Psoas muscle (tissue), 7 donors: ENCODE measurements at regions not wholly inside any gene's neighbourhood (a gene's known extent, or its start where the extent isn't known, plus 50 kb on each side); places are given as distances from the start of the nearest gene placed in this dataset.

ENCODE experiments used
- ATAC-seq, 4 donors: fragments of 200-7000 bp; cut with Tn5 transposase; one replicate each; pipeline ENCODE4 v1.9.1; 2020; ENCODE audit warnings: moderate library complexity in 3 of 4, mild to moderate bottlenecking in 2 of 4
- DNase-seq, 2 donors: peaks; one replicate each; pipeline ENCODE4 v3.0.0-alpha.2; 2020
- H3K27ac ChIP-seq: fragments of 200-600 bp; one replicate; pipeline ENCODE4 v1.8.0; 2022
- H3K27me3 ChIP-seq, 3 donors: fragments of 200-600 bp in 1 of 3; one replicate each; pipeline versions ENCODE4 v1.6.1 to v1.8.0; 2013 to 2022; ENCODE audit warnings: low read length in 2 of 3, mild to moderate bottlenecking in 2 of 3, moderate library complexity in 1 of 3; ENCODE audit not compliant: insufficient read depth in 3 of 3
- H3K36me3 ChIP-seq, 2 donors: fragments of 200-600 bp in 1 of 2; one replicate each; pipeline versions ENCODE4 v1.6.1 to v1.8.0; 2013 to 2022; ENCODE audit warnings: low read depth in 1 of 2, mild to moderate bottlenecking in 1 of 2, moderate library complexity in 1 of 2; ENCODE audit not compliant: insufficient read depth in 1 of 2
- H3K4me1 ChIP-seq: fragments of 200-600 bp; one replicate; pipeline ENCODE4 v1.8.0; 2022
- H3K4me3 ChIP-seq: fragments of 200-600 bp; one replicate; pipeline ENCODE4 v1.8.0; 2022; ENCODE audit warnings: mild to moderate bottlenecking
- H3K9me3 ChIP-seq: fragments of 200-600 bp; one replicate; pipeline ENCODE4 v1.8.0; 2022
- WGBS, 3 donors: extraction: QIAGEN DNeasy Blood & Tissue Kit; methylation state at CpG; one replicate each; pipeline versions ENCODE4 v1.1.6 to v1.1.7; 2013; 5-methylcytosine and 5-hydroxymethylcytosine counted together
- intact Hi-C, 2 donors: fragments of 100-400 bp; cut with DNase I; formaldehyde crosslinking; loops; one replicate each; pipeline versions ENCODE4 v1.11.0 to v1.14.2; 2022
- TF ChIP-seq, protein P1 (sequence below): fragments of 200-600 bp; IDR thresholded peaks from one replicate; pipeline ENCODE4 v1.8.0; 2022; ENCODE audit warnings: antibody characterized with exemption
- donor health status: healthy with polysubstance abuse.
- donor health status: DM: no; HTN: no; CAD: no; lungs with moderate emphysema.
- donor health status: Bipolar disorder and iron deficiency.
- donor health status: healthy.
- donor health status: DM: yes; HTN: yes; CAD: no.
- donor health status: DM: no; HTN: no; CAD: no.
- donor health status: DM: yes; HTN: yes; CAD: no.

DNA sequence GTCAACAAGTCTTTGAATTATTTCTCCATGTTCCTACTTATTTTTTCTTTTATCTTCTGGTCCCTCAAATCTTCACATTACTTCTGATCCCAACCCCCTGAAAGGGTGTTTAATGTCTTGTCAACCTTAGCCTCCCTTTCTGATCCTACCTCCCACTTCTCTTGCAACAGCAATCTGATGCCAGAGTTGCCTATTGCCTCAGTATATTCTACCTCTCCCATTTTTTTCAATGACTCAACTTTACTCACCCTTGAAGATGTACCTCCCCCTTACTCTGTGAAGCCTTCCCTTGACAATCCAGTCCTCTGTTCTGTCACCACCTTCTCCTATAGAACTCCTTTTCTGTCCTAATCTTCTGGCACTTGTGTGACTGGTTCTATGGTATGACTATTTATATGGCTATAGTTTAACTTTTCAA lies 99.5 kb upstream of the CD55 start:
- Histone ChIP-seq H3K36me3 (no peaks in the 10 kb centered on the region), H3K27me3 (no peaks in the 10 kb centered on the region), H3K4me1 (no peaks in the 10 kb centered on the region), H3K27ac (no peak overlapping the region), H3K9me3 (no peaks in the 10 kb centered on the region), H3K4me3 (no peak overlapping the region)
- TF ChIP-seq, protein P1, sequence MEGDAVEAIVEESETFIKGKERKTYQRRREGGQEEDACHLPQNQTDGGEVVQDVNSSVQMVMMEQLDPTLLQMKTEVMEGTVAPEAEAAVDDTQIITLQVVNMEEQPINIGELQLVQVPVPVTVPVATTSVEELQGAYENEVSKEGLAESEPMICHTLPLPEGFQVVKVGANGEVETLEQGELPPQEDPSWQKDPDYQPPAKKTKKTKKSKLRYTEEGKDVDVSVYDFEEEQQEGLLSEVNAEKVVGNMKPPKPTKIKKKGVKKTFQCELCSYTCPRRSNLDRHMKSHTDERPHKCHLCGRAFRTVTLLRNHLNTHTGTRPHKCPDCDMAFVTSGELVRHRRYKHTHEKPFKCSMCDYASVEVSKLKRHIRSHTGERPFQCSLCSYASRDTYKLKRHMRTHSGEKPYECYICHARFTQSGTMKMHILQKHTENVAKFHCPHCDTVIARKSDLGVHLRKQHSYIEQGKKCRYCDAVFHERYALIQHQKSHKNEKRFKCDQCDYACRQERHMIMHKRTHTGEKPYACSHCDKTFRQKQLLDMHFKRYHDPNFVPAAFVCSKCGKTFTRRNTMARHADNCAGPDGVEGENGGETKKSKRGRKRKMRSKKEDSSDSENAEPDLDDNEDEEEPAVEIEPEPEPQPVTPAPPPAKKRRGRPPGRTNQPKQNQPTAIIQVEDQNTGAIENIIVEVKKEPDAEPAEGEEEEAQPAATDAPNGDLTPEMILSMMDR: no peak
- ATAC-seq (no peak), DNase-seq (no peak)
- intact Hi-C loops: no loop called here

DNA sequence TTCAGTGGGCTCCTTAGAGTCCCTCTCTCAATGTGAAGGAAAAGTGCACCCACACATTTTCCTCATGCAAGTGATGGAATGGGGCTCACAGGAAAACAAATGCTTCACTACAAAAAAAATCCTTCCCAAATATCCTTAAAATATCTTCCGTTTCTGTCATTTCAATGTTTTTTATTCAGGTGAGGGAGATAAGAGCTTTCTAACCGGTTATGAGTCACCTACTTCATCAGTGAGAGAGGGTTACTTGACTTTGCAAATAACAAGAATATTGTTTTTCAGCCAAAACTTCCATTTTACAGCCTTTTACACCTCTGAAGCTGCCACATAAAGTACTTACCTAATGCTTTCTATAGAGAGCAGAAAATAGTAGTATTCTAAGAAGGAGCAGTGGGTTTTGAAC lies 98.3 kb upstream of the CD55 start:
- Histone ChIP-seq H3K27ac (no peak overlapping the region), H3K4me3 (no peak overlapping the region), H3K27me3 (no peaks in the 10 kb centered on the region), H3K36me3 (no peaks in the 10 kb centered on the region), H3K4me1 (no peaks in the 10 kb centered on the region), H3K9me3 (no peaks in the 10 kb centered on the region)
- no peak for ATAC-seq
- DNase-seq: no peak
- whole genome bisulfite sequencing, 3 donors: 78 to 88% (median 83%) methylated on average over 2 of the region's 2 CpGs
- TF ChIP-seq, protein P1: no peak
- intact Hi-C loops: no loop called here

DNA sequence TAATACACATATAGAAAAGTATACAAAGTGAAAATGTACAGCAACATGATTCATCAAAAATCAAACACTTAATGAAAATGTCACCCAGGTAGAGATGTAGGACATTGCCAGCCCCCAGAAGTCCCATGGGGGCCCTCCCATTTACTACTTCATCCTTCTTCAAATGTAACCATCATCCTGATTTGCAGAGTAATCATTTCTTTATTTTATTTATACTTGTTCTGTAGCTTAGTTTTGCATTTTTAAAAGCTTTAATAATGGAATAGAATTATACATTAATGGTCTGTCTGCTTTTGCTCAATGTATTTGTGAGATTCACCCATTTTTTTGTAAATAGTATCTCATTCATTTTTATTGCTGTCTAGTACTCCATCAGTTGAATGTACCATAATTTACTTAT lies 96.8 kb upstream of the CD55 start:
- Histone ChIP-seq H3K27me3 (no peaks in the 10 kb centered on the region), H3K9me3 (no peaks in the 10 kb centered on the region), H3K4me3 (no peak overlapping the region), H3K4me1 (no peaks in the 10 kb centered on the region), H3K27ac (no peak overlapping the region), H3K36me3 (no peaks in the 10 kb centered on the region)
- TF ChIP-seq, protein P1: no peak
- intact Hi-C loops: no loop called here
- ATAC-seq (no peak), DNase-seq (no peak)

DNA sequence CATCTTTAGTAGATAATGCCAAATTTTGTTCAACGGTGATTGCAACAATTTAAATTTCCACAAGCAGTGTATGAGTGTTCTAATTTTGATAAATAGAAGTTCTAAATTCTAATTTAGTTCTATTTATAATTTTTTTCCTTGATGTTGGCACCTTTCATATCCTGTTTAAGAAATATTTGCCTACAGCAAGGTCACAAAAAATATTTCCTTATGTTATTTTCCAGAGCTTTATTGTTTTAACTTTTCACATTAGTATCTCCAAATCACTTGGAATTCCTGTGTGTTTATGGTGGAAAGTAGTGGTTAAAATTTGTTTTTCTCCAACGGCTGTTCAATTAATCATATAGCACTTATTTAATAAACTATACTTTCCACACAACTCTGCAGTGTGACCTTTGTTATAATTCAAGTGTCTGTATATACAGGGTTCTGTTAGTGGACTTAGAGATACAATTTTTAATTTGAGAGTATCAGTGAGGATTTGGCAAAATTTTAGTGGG lies 94.3 kb upstream of the CD55 start:
- WGBS, 3 donors: 56 to 75% (median 72%) methylated on average over 2 of the region's 2 CpGs
- intact Hi-C loops: no loop called here
- no peaks in the 10 kb centered on the region for H3K9me3 ChIP-seq
- H3K36me3 ChIP-seq: no peaks in the 10 kb centered on the region
- TF ChIP-seq, protein P1: no peak
- no peaks in the 10 kb centered on the region for H3K27me3 ChIP-seq
- no peak overlapping the region for H3K4me3 ChIP-seq
- no peaks in the 10 kb centered on the region for H3K4me1 ChIP-seq
- H3K27ac ChIP-seq: no peak overlapping the region
- DNase-seq (no peak), ATAC-seq (no peak)

DNA sequence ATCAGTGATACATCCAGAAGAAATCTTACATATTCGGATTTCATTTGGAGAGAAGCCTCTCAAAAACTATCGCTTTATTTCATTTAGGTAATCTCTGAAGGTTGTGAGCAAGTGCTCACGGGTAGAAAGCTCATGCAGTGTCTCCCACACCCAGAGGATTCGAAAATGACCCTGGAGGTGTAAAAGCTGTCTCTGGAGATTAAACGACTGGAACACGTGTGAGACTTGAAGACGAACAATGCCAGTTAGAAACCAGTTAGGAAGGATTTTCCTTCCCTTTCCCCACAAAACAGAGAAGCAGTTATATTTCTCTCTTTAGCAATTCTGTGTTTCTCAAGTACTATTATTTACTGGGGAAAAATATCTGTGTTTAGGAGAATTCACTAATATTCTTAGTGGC lies 92.5 kb upstream of the CD55 start:
- H3K4me1 ChIP-seq: no peaks in the 10 kb centered on the region
- H3K27me3 ChIP-seq: no peaks in the 10 kb centered on the region
- ATAC-seq (no peak), DNase-seq (no peak)
- TF ChIP-seq, protein P1: no peak
- no peak overlapping the region for H3K4me3 ChIP-seq
- intact Hi-C loops: no loop called here
- H3K9me3 ChIP-seq: no peaks in the 10 kb centered on the region
- 60 to 68% (median 65%) methylated on average over 7 of the region's 7 CpGs for WGBS, 3 donors
- H3K36me3 ChIP-seq: no peaks in the 10 kb centered on the region
- H3K27ac ChIP-seq: no peak overlapping the region
